Ovary (tissue), 7 donors: ENCODE measurements at regions not wholly inside any gene's neighbourhood (a gene's known extent, or its start where the extent isn't known, plus 50 kb on each side); places are given as distances from the start of the nearest gene placed in this dataset.

ENCODE experiments used
- DNase-seq, 5 donors: peaks; one replicate each; pipeline ENCODE4 v3.0.0-alpha.2; 2019 to 2020
- H3K27ac ChIP-seq, 2 donors: fragments of 200-600 bp; one replicate each; pipeline versions ENCODE4 v1.5.1 to v1.8.0; 2019 to 2022
- H3K27me3 ChIP-seq: fragments of 200-600 bp; one replicate; pipeline ENCODE4 v1.8.0; 2022
- H3K36me3 ChIP-seq: fragments of 200-600 bp; sonication (generic); one replicate; pipeline ENCODE4 v1.5.1; 2019
- H3K4me1 ChIP-seq: one replicate; pipeline ENCODE4 v1.8.1; 2013; ENCODE audit warnings: mild to moderate bottlenecking, moderate library complexity; ENCODE audit not compliant: insufficient read depth
- H3K4me3 ChIP-seq: fragments of 200-600 bp; sonication (generic); one replicate; pipeline ENCODE4 v1.5.1; 2017
- H3K9me3 ChIP-seq, 2 donors: fragments of 200-600 bp in 1 of 2; sonication (generic) in 1 of 2; one replicate each; pipeline versions ENCODE4 v1.5.1 to v1.8.1; 2013 to 2019; ENCODE audit warnings: mild to moderate bottlenecking in 1 of 2, moderate library complexity in 1 of 2
- CTCF ChIP-seq, 3 donors: fragments of 450-650 bp in 2 of 3; fragments of 200-600 bp in 1 of 3; IDR thresholded peaks; one replicate each; pipeline versions ENCODE4 v1.5.1 to v1.8.0; 2016 to 2022; ENCODE audit warnings: antibody characterized with exemption in 3 of 3, mild to moderate bottlenecking in 1 of 3
- EP300 ChIP-seq: sonication (generic); formaldehyde crosslinking; IDR thresholded peaks from one replicate; pipeline ENCODE4 v1.6.1; 2017; ENCODE audit warnings: antibody characterized with exemption
- POLR2A ChIP-seq: fragments of 450-650 bp; IDR thresholded peaks from one replicate; pipeline ENCODE4 v1.6.1; 2017; ENCODE audit warnings: antibody characterized with exemption, mild to moderate bottlenecking, moderate library complexity
- WGBS, 3 donors: extraction: QIAGEN DNeasy Blood & Tissue Kit in 1 of 3; methylation state at CpG; one replicate each; pipeline versions ENCODE4 v1.1.5 to v1.1.7; 2013 to 2017; 5-methylcytosine and 5-hydroxymethylcytosine counted together
- intact Hi-C, 4 donors: fragments of 100-400 bp; cut with DNase I; formaldehyde crosslinking; loops; one replicate each; pipeline versions ENCODE4 v1.11.0 to v1.15.1; 2022 to 2023
- donor health status: DM: no; HTN: no; CAD: no; lungs with moderate emphysema.
- donor health status: DM: no; HTN: no; CAD: no.
- donor health status: Bipolar disorder and iron deficiency.
- donor health status: DM: no; HTN: no; CAD: no.
- donor health status: DM: yes; HTN: yes; CAD: no.

- H3K9me3 ChIP-seq, result no peaks in the 10 kb centered on the region
- TF ChIP-seq EP300, result no peak
- no peak for TF ChIP-seq CTCF (IDR thresholded peaks at IDR 0.05)
- TF ChIP-seq POLR2A, result no peak
- intact Hi-C loops, result no loop called here
- peaks cover 5% of the 10 kb centered on the region for H3K4me1 ChIP-seq
- no peaks in the 10 kb centered on the region for H3K27me3 ChIP-seq
- H3K4me3 ChIP-seq, result no peak overlapping the region
- no peaks in the 10 kb centered on the region for H3K36me3 ChIP-seq
- DNase-seq, result no peak
- 53 to 59% (median 56%) methylated on average over 2 of the region's 2 CpGs for WGBS, 3 donors
- H3K27ac ChIP-seq, result no peak overlapping the region
Observed at GRCh38 chr4:137656661-137657060, 124.4 kb upstream of the PCDH18 start.

GRCh38 chr4:137655302-137655701, 123.0 kb upstream of the PCDH18 start:
- intact Hi-C loops, result no loop called here
- H3K9me3 ChIP-seq, result no peaks in the 10 kb centered on the region
- no peak overlapping the region for H3K27ac ChIP-seq
- WGBS, 3 donors, result 86 to 89% (median 87%) methylated on average over 1 of the region's 1 CpG
- no peak for DNase-seq
- peaks cover 2% of the 10 kb centered on the region for H3K4me1 ChIP-seq
- no peak overlapping the region for H3K4me3 ChIP-seq
- H3K36me3 ChIP-seq, result no peaks in the 10 kb centered on the region
- TF ChIP-seq EP300, result no peak
- no peak for TF ChIP-seq POLR2A
- TF ChIP-seq CTCF (IDR thresholded peaks at IDR 0.05), result no peak
- H3K27me3 ChIP-seq, result no peaks in the 10 kb centered on the region

GRCh38 chr4:137651128-137651527, 118.8 kb upstream of the PCDH18 start:
- no peaks in the 10 kb centered on the region for H3K36me3 ChIP-seq
- DNase-seq, result no peak
- H3K27ac ChIP-seq, result no peak overlapping the region
- H3K4me1 ChIP-seq, result no peaks in the 10 kb centered on the region
- no peaks in the 10 kb centered on the region for H3K27me3 ChIP-seq
- no peaks in the 10 kb centered on the region for H3K9me3 ChIP-seq
- WGBS, 3 donors, result 94 to 97% (median 95%) methylated on average over 3 of the region's 3 CpGs
- TF ChIP-seq POLR2A (no peak), CTCF (IDR thresholded peaks at IDR 0.05) (no peak), EP300 (no peak)
- intact Hi-C loops, result no loop called here
- H3K4me3 ChIP-seq, result no peak overlapping the region

GRCh38 chr4:137649711-137650450, 117.6 kb upstream of the PCDH18 start:
- no peak for TF ChIP-seq EP300
- TF ChIP-seq POLR2A, result no peak
- TF ChIP-seq CTCF (IDR thresholded peaks at IDR 0.05), result no peak
- DNase-seq, result no peak
- Histone ChIP-seq H3K4me3 (no peak overlapping the region), H3K4me1 (no peaks in the 10 kb centered on the region), H3K36me3 (no peaks in the 10 kb centered on the region), H3K27ac (no peak overlapping the region), H3K27me3 (no peaks in the 10 kb centered on the region), H3K9me3 (no peaks in the 10 kb centered on the region)
- 96 to 98% (median 97%) methylated on average over 3 of the region's 3 CpGs for WGBS, 3 donors
- intact Hi-C loops, result no loop called here
